Coronary artery (tissue), 2 donors: ENCODE measurements at regions not wholly inside any gene's neighbourhood (a gene's known extent, or its start where the extent isn't known, plus 50 kb on each side); places are given as distances from the start of the nearest gene placed in this dataset.
"Not testable (repeated sequence)": the region's sequence is repeated elsewhere in the genome, so short reads cannot be mapped to it uniquely, and the experiment has no call there.

Source experiments
- DNase-seq: peaks from one replicate; pipeline ENCODE4 v3.0.0-alpha.2; 2017; ENCODE audit warnings: low spot score
- H3K27ac ChIP-seq, 2 donors: fragments of 200-600 bp; sonication (generic); one replicate each; pipeline ENCODE4 v1.5.1; 2016 to 2019
- H3K4me3 ChIP-seq: fragments of 200-600 bp; sonication (generic); 2 replicates; pipeline ENCODE4 v1.5.1; 2016; ENCODE audit warnings: mild to moderate bottlenecking, moderate library complexity
- TF ChIP-seq, protein P1 (sequence below): fragments of 200-600 bp; sonication (generic); IDR thresholded peaks from one replicate; pipeline ENCODE4 v1.5.1; 2019; ENCODE audit warnings: antibody characterized with exemption

DNA sequence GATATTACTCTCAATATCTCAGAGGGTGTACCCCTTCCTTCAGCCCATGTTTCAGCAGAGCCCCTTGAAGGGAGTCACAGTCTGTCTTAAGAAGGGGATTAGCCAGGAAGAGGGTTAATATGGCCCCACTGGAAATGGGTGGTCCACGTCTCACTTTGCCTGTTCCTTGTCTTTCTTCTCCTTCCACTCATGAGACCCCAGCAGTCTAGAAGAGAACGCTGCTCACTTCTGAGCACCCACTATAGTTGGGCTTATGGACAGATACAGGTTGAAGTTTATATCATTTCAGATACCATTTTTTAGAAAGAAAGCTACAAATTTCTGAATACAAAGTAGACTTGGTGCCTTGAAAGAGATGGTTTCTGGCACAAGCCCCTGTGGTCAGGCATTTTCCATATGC, 139.3 kb upstream of the API5 start:
- Histone ChIP-seq H3K27ac (no peak overlapping the region), H3K4me3 (no peak overlapping the region)
- TF ChIP-seq, protein P1, sequence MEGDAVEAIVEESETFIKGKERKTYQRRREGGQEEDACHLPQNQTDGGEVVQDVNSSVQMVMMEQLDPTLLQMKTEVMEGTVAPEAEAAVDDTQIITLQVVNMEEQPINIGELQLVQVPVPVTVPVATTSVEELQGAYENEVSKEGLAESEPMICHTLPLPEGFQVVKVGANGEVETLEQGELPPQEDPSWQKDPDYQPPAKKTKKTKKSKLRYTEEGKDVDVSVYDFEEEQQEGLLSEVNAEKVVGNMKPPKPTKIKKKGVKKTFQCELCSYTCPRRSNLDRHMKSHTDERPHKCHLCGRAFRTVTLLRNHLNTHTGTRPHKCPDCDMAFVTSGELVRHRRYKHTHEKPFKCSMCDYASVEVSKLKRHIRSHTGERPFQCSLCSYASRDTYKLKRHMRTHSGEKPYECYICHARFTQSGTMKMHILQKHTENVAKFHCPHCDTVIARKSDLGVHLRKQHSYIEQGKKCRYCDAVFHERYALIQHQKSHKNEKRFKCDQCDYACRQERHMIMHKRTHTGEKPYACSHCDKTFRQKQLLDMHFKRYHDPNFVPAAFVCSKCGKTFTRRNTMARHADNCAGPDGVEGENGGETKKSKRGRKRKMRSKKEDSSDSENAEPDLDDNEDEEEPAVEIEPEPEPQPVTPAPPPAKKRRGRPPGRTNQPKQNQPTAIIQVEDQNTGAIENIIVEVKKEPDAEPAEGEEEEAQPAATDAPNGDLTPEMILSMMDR, result no peak
- DNase-seq, result no peak

DNA sequence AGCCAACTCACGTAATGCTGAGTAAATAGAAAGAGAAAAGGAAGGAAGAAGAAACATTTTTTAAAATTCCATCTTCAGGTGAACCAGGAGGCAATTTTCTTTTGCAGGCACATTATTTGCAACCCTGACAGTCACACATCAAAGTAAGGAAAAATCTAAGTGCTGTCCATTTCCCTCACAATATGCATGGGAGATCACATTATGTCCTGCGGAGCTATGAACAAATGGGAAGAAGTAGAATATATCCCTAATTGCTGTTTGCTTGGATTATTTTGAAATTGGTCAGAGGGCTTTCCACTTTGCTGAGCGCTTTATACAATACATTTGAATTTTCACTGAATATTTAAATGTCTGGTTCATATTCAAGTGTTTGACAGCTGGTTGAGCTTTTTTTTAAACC, 133.8 kb upstream of the API5 start:
- H3K4me3 ChIP-seq, result no peak overlapping the region
- TF ChIP-seq, protein P1, result no peak
- no peak overlapping the region for H3K27ac ChIP-seq
- DNase-seq, result no peak

DNA sequence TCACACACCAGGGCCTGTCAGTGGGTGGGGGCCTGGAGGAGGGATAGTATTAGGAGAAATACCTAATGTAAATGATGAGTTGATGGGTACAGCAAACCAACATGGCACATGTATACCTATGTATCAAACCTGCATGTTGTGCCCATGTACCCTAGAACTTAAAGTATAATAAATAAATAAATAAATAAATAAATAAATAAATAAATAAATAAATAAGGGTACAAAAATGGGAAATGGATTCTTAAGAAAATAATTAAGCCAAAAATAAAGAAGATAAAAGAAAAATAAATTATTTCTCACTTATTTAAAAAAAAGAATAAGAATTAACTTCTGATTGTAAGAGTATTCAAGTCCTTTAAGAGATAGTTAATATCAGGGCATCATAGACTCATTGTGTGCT, 117.3 kb upstream of the API5 start:
- H3K4me3 ChIP-seq, H3K27ac ChIP-seq, DNase-seq: not testable (repeated sequence)

DNA sequence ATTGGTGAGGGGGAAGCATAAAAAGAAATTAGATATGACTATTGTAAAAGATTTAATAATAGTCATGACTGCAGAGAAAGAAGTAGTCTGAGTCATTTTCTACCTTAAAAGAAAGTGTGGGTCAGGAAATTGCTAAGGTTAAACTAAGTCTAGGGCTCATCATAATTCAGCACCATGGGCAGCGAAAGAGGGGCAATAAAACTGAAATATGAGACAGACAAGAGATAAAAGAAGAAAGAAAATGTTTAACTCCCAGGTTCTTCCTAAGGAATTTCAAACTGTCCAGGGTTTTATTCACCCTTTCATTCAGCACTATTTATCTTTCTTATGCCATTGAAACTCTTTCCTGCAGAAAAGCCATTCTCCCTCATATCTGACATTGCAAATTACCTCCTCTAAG, 114.4 kb upstream of the API5 start:
- H3K4me3 ChIP-seq, result no peak overlapping the region
- H3K27ac ChIP-seq, result no peak overlapping the region
- TF ChIP-seq, protein P1, result no peak
- no peak for DNase-seq

DNA sequence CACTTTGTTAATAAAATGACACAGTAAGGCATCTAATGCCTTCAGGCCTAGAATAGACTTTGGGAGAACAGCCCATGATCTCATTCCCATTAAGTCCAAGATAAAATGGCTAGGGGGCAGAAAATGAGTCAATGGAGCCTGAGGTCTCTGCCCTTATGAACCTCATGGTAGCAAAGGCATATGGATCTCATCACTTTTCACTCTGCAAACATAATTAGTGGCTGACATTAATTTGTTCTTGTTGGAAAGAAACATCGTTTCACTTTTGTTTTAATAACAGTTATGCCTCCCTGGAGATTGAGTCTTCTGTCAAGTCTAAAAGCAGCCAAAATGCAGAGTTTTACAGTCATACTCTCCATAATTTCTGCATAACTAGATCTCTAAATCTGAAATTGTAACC, 111.8 kb upstream of the API5 start:
- Histone ChIP-seq H3K4me3 (no peak overlapping the region), H3K27ac (no peak overlapping the region)
- TF ChIP-seq, protein P1, result no peak
- DNase-seq, result no peak

- no peak for DNase-seq
- TF ChIP-seq, protein P1, result no peak
- Histone ChIP-seq H3K27ac (no peak overlapping the region), H3K4me3 (no peak overlapping the region)
These were observed 99.5 kb upstream of the API5 start for GRCh38 chr11:43212279-43212678.

DNA sequence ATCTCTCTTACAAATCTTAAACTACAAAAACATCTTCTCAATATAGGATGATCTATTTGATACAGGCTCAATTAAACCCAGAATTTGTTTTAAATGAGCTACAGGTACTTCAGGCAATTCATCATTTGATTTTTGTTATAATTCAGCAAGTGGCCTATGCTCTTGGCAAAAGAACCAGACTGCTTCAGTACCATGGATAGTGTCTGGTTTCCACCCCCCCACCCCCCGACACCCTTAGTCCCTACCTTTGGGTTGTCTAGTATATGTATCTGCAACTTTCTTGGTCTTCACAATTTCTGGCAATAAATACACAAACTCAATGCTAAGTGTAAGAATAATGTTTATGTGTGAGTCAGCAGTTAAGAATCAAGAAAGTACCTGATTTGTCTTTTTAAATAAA, 97.3 kb upstream of the API5 start:
- Histone ChIP-seq H3K27ac (no peak overlapping the region), H3K4me3 (no peak overlapping the region)
- DNase-seq, result no peak
- TF ChIP-seq, protein P1, result no peak

GRCh38 chr11:43217849-43218248, 93.9 kb upstream of the API5 start:
- Histone ChIP-seq H3K4me3 (no peak overlapping the region), H3K27ac (no peak overlapping the region)
- DNase-seq, result no peak
- TF ChIP-seq, protein P1, result no peak
